Stimulated activated naive CD4-positive, alpha-beta T cell (primary cell): ENCODE measurements at regions not wholly inside any gene's neighbourhood (a gene's known extent, or its start where the extent isn't known, plus 50 kb on each side); places are given as distances from the start of the nearest gene placed in this dataset.
"Not testable (repeated sequence)": the region's sequence is repeated elsewhere in the genome, so short reads cannot be mapped to it uniquely, and the experiment has no call there.

Experiments used
- DNase-seq, 6 experiments: peaks; one replicate each; lab custom pipeline; 2025; lab: John Stamatoyannopoulos, UW

DNA sequence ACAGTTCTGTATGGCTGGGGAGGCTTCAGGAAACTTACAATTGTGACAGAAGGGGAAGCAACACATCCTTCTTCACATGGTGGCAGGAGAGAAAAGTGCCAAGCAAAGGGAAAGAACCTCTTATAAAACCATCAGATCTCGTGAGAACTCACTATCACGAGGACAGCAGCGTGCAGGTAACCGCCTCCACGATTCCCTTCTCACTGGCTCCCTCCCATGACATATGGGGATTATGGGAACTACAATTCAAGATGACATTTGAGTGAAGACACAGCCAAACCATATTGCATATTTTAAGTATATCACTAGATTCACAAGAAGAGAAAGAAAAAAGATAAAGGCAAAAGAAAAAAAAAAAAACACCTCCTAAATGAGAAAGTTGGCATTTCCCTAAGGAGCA lies 431.9 kb upstream of the RGS17 start:
- DNase-seq: no peak

DNA sequence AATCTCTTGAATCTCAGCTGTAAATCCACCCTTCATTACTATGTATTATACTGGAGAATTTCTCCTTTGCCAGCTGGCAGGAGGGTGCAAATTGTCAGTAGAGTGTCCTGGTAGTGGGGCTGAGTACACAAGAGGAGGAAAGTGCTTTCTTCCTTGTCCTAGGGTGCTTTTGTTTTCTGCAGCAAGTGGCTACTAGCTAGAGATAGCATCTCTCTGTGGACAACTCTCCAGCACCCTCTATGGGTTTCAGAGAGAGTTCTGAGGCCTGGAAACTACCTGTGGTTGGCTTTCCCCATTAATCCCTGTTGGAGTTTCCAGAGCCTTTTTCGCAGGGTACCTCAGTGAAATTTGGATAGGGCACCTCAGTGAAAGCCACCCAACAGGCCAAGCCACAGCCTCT lies 422.5 kb upstream of the RGS17 start:
- no peak for DNase-seq

DNA sequence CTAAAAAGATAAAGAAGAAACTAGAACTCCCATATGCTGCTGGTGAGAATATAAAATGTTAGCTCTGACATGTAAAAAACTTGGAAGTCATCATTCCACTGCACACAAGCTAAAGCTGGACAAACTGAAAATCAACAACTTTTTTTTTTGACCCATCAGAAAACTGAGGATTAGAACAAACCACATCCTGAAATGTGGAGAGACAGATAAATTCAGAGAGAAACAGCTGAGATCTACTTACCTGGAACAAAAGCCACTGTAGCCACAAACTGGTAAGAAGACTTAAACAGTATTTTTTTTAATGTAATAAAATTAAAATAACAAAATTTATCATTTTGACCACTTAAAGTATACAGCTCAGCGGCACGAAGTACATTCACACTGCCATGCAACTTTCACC lies 408.5 kb upstream of the RGS17 start:
- DNase-seq: no peak

DNA sequence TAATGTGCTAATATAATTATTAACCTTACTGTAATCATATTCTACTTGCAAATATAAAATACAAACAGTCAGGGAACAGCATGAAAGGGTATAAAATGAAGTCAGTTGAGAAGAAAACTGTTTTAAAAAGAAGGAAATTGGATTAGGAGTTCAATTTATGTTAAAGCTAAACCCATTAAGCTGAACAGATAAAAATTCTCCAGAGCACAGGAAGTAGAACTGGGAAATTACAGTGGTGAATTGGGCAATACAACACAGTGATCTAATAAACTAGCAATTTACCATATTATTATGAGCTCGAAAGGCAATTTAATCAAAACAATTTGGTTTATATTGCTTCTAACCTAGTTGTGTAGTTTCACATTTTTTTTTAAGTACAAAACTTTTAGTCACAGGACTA lies 407.4 kb upstream of the RGS17 start:
- DNase-seq: no peak

DNA sequence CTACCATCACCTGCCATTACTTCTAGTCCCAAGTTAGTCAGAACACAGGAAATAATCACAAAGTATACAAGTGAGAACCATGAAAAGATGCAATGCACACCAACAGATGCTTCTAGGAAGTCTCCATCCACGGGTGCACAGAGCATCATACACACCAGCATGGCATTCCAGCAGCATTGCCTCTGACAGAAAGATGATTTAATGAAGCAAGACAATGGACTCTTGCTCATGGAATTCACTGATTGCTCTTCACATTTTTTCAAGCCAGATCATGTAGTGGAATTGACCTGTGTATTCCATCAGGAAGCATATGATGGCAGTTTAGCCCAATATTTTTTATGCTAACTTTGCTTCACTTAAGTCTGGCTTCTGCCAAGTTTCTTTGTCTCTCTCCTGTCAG lies 406.3 kb upstream of the RGS17 start:
- no peak for DNase-seq

DNA sequence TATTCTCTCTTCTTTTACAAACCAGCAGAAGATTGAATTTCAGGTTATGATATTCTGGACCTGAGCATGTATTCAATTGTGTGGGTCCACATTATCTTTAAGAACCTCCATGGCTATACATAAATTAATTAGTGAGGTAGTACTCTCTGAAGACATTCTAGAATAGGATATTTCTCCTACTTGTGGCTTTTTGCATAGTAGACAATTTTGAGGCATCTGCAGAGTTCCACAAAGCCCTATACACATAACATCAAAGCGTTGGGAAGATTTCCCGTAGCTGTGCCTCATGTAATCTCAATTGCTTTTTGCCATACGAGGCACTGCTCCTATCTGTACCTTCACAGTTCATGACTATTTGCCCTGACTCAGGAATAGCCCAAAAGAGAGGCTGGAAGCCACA lies 395.4 kb upstream of the RGS17 start:
- no peak for DNase-seq

DNA sequence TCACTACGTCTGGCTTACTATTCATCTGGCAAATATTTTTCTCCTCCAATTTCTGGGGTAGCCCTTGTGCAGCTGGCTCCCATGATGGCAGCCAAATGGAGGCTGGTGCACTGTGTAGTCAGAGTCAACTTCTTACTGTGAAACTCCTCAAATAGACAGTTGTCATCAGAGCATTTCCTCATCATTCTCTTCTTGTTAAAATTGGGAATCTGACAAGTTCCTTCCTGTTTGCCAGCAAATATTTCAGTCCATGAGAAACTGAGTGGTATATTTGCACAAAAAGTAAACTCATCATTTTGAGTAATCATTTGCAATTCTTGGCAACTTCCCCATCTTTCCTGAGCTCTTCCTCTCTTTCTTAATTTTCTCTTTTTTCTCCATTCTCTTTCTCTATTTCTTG lies 394.9 kb upstream of the RGS17 start:
- no peak for DNase-seq

DNA sequence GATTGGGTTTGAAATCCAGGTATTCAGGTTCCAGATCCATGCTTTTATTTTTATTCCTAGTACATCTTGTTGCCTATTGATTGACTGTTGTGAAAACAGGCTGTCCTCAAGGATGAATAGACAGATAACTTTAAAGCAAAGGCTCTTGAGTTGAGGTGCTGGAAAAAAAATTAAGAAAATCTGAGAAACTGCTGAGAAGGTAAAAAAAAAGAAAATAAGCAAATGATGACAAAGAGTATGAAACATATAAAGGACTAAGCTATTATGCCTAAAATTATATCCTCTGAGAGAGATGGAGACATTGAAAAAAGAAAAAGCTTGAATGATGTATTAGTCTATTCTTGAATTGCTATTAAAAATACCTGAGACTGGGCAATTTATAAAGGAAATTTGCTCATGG lies 392.3 kb upstream of the RGS17 start:
- DNase-seq: no peak

DNA sequence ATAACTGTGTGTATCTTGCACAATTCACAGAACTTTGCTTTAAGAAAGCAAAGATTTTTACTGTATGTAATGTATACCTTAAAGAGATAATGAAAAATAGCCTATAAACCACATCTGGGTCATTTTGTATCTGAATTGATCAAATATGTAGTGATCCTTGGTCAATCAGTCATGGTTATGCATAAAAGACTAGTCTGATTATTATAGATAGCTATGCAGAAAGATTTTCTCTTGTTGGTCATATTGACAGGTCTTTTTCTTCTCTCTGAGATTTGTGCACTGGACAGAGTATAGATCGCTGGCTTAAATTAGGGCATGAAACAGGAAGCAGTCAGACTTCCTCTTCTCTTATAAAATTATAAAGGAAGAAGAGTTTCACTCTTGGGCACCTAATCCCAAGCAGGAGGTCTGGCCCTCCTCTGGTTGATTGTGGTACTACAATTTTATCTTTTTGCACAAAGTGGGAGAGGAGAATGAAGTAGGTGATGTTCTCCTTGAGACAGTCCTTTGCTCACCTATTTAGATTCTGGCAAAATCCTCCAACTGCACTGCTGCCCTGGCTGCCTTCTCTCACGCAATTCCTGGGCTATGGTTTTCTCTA lies 380.9 kb upstream of the RGS17 start:
- DNase-seq: peak in 2 of 6 experiments; percentile 2 to 11

DNA sequence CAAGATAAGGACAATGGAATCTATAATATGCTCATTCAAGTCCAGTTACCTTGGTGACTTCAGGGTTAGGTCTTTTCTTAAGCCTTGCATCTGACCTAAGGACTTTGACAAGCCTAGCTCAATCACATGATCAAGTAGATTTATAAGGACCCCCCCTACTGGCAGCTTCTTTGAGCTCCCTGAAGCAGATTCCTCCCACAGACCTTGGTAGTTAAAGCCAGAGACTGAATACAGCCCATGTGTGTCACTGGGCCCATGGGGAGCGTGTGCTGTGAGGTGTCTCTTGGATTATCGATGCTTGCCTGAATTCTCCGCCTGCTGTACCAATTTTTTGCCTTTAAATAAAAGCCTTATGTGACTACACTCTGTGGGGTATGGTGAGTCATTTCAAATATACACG lies 372.7 kb upstream of the RGS17 start:
- no peak for DNase-seq

DNA sequence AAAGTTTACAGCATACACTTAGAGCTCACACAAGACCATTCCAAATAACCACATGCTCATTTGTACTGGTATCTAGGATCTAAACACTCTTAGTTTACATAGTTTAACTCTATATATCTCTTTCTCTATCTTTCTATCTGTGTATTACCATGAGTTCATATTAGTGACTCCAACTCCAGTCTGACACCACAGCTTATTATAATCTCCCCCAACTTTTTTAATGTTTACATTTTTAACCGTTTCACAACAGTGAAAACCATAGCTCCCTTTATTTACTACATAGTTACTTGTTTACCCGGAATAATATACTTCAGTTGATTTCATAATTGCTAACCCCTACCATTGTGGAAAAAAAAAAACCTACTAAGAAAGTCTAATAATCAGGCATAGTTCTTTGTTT lies 362.4 kb upstream of the RGS17 start:
- no peak for DNase-seq

DNA sequence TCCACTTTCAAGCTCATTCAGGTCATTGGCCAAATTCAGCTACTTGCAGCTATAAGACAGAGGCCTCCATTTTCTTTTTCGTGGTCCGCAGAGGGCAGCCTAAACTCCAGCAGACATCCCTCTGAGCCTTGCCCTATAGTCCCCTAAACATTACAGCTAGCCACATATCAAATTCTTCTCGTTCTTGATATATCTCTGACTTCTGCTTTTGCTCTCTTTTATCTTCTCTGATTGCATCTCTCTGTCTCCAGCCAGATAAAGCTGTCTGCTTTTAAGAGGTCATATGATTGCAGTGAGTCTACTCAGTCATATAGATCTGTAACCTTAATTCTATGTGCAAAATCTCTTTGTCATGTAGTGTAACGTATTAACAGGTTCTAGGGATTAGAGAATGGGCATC lies 358.4 kb upstream of the RGS17 start:
- no peak for DNase-seq

DNA sequence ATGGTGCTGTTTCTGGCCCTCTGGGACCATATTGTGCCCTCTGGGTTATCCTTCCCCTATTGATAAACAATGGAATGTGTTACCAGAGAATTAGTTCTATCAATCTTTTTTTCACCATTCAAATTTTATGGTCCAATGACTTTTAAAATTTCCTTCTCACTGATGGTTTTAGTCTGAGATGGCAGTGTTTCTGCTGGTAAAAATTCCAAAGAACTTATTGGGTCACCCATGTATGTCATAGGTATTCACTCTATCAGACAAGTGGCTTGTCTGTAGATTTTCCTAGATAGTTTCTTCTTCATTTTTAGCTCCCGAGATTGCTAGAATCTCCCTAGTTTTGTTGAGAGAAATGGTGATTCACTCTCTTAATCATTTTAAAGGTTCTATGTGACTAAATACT lies 357.2 kb upstream of the RGS17 start:
- DNase-seq: no peak

DNA sequence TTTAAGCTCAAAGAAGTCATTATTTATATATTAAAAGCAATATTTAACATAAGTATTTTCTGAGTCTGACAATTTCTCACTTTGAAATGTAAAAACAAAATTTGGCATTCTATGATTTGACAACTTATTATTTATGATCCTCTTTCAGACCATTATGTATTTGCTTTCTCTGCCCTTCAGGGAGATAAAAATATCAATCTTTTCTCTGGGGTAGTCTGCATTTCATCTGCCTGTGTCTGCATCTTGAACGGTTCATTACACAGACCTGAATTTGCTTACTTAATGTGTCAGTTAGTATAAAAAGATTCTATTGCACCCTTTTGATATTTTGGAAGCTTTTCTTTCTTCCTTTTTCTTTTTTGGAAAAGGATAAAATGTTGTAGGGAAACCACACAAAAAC lies 354.0 kb upstream of the RGS17 start:
- no peak for DNase-seq

DNA sequence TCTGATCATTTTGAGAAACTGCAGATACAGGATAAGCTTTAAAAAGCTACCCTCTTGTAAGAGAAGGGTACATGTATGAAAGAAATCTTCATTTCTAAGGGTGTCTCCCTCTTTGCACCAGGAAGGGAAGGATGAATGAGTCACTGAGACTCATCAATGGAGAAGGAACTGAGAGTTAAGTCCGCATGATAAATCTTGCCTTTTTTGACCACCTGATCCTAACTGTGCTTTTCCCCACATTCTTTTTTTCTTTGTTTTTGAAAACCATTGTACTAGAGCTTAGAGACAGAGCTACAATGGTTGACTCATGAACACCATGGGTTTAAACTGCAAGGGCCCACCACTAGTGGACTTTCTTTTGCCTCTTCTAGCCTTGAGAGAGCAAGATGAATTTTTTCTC lies 353.0 kb upstream of the RGS17 start:
- DNase-seq: no peak

DNA sequence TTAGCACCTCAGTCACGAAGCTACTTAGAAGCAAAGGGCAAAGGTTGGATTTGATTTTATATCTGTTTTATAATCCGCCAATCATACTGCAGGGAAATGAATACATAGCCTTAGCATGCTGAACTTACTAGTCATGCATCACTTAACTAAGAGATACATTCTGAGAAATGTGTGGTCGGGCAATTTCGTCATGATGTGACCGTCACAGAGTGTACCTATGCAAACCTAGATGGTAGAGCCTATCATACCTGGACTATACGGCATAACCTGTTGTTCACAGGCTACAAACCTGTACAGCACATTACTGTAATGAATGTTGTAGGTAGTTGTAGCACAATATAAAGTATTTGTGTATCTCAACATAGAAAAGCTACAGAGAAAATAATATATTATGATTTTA lies 345.2 kb upstream of the RGS17 start:
- DNase-seq: no peak

DNA sequence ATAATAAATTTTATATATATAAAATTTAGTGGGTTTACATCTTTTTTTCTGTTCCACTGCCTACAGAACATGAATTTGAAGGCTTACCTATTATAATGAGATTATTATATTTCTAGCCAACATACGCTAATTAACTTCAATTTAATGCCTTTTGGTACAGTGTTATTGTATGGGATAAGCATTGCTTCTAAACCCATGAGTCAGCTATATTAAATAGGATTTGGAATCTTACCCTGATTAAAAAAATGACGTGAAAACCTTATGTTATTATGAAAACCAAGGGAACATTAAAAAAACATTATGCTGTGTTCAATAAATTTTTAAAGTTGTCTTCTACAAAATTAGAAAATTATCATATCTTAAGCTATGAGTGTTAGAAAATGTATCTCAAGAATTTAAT lies 334.0 kb upstream of the RGS17 start:
- no peak for DNase-seq

DNA sequence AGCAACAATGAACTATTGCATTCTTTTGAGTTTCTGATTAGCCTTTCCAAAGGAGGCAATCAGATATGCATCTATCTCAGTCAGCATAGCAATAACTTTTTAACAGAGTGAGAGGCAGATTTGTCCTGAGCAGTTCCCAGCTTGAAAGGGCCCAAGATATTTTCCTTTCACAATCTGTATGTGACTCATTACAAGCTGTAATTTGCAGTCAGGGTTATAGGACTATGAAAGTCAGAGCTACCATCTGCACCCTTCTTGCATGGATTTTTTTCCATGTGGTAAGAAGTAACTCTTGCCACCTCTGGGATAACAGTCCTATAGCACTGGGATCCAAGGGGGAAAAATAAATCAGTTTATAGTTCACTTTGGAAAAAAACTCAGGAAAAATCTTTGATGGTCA lies 318.2 kb upstream of the RGS17 start:
- no peak for DNase-seq

DNA sequence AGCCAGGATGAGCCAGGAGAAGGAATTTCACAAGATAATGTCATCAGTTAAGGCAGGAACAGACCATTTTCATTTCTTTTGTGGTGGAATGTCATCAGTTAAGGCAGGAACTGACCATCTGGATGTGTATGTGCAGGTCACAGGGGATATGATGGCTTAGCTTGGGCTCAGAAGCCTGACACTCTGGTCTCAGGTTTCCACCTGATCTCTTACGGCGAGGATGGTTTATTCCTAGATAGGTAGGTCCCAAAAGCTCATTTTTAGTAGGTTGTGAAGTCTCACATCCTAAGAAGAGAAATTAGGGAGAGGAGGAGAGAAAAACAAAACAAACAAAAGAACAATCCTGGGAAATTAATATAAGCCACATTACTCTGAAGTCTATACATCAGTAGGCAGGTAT lies 311.7 kb upstream of the RGS17 start:
- DNase-seq: not testable (repeated sequence)

DNA sequence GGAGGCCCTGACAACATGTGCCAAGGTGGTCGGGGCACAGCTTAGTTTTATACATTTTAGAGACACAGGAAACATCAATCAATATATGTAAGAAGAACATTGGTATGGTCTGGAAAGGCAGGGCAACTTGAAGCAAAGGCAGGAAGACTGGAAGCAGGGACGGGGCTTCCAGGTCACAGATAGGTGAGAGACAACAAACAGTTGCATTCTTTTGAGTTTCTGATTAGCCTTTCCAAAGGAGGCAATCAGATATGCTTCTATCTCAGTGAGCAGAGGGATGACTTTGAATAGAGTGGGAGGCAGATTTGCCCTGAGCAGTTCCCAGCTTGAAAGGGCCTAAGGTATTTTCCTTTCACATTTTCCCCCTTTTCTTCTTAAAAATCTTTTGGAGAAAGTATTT lies 311.0 kb upstream of the RGS17 start:
- DNase-seq: no peak

DNA sequence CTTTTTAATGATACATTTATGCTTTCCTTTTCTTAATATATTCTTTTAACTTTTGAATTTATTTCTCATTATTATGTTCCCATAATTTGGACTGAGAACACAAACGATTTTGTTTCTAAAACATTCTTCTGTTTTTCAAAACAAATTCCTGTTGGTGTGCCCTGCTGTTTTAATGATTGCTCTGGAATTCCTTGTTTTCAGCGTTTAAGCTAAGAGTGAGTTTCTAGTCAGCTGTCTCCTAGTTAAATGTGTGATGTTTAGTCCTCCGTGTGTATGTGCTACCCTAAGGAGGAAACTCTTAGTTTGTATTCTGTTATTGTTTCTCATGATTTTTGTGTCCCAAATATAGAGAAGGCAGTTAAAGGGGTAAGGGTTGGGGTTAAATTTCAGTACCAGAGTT lies 306.1 kb upstream of the RGS17 start:
- DNase-seq: no peak

DNA sequence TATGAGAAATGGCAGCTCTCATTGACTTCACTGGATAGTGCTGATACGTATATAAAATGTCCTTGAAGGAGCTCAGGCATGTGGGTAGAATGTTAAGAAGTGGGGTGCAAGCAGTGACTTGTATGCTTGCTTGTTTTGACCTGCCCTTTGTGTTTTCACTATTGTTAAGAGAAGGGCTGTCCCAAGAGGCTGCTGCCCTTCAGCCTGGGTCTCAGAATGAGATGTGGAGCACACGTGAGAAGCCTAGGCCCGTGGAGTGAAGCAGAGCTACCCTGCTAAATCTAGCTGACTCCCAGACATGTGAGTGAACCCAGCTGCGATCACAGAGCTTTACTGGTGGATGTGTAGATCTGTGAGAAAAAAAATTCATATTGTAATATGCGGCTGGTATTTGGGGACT lies 305.3 kb upstream of the RGS17 start:
- no peak for DNase-seq

DNA sequence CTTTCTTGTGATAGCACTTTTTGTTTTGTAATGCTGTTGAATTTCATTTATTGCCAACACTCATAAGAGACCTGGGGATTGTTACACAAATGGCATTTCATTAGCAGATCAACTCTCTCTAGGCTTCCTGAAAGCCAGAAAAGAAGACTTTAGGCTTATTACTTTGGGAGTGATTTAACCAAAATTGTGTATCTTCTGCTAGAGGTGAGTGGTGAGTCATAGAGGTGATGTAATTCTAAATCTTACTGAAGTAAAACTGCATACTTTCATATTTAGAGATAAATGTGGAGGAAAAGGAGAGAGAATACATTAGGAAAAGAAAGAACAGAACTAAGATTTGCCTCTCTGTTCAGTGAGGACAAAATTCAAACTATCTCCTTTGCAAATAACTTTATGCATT lies 304.7 kb upstream of the RGS17 start:
- no peak for DNase-seq

DNA sequence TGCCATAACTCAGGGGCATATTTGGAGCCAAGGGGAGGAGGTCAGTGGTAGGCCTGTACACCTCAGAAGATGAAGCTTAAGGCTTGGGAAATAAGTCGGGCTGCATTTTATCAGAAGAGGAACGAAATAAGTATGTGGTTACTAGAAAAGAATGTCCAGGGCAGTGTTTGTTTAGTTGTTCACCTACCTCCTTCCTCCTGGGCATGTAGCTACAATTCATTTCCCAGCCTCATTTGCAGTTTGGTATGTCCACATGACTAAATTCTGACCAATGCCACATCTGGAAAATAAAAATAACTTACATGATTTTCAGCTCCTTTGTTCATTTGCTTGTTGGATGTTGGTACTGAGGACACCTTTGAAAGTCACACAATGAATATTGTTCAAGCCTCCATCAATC lies 294.5 kb upstream of the RGS17 start:
- DNase-seq: no peak
